H9 (cell line): ENCODE measurements at regions not wholly inside any gene's neighbourhood (a gene's known extent, or its start where the extent isn't known, plus 50 kb on each side); places are given as distances from the start of the nearest gene placed in this dataset.

Experiments used
- DNase-seq: peaks from one replicate; pipeline ENCODE4 v3.0.0-alpha.2; 2017
- H2AFZ ChIP-seq: one replicate; pipeline ENCODE4 v1.6.1; 2013; ENCODE audit warnings: mild to moderate bottlenecking, low read length, control low read depth, moderate library complexity
- H2AK5ac ChIP-seq: 2 replicates; pipeline ENCODE4 v1.6.1; 2013; ENCODE audit warnings: low read length, control low read depth, mixed read lengths; ENCODE audit not compliant: insufficient read length
- H2BK120ac ChIP-seq: one replicate; pipeline ENCODE4 v1.6.1; 2013; ENCODE audit warnings: low read depth, mild to moderate bottlenecking, low read length, control low read depth, inconsistent platforms; ENCODE audit not compliant: poor library complexity, severe bottlenecking
- H2BK12ac ChIP-seq: 2 replicates; pipeline ENCODE4 v1.6.1; 2013; ENCODE audit warnings: low read length, control low read depth, mixed read lengths, low read depth; ENCODE audit not compliant: insufficient read length
- H2BK15ac ChIP-seq: 2 replicates; pipeline ENCODE4 v1.6.1; 2013; ENCODE audit warnings: low read depth, low read length, control low read depth
- H2BK20ac ChIP-seq: one replicate; pipeline ENCODE4 v1.6.1; 2013; ENCODE audit warnings: low read depth, mild to moderate bottlenecking, low read length, control low read depth, inconsistent platforms; ENCODE audit not compliant: poor library complexity, severe bottlenecking
- H2BK5ac ChIP-seq: 2 replicates; pipeline ENCODE4 v1.6.1; 2013; ENCODE audit warnings: low read length, control low read depth, mixed read lengths; ENCODE audit not compliant: insufficient read length
- H3K14ac ChIP-seq: 2 replicates; pipeline ENCODE4 v1.6.1; 2013; ENCODE audit warnings: low read length, control low read depth; ENCODE audit not compliant: insufficient read depth
- H3K18ac ChIP-seq: 2 replicates; pipeline ENCODE4 v1.6.1; 2013; ENCODE audit warnings: low read depth, mild to moderate bottlenecking, mixed read lengths, low read length, control low read depth; ENCODE audit not compliant: insufficient read length
- H3K23ac ChIP-seq: 2 replicates; pipeline ENCODE4 v1.6.1; 2013; ENCODE audit warnings: low read length, control low read depth, mixed read lengths, low read depth; ENCODE audit not compliant: insufficient read length
- H3K23me2 ChIP-seq: 2 replicates; pipeline ENCODE4 v1.6.1; 2013; ENCODE audit warnings: low read depth, mild to moderate bottlenecking, mixed read lengths, low read length, control low read depth; ENCODE audit not compliant: insufficient read length, poor library complexity, severe bottlenecking
- H3K27ac ChIP-seq: 2 replicates; pipeline ENCODE4 v1.5.1; 2013; ENCODE audit warnings: low read length, control low read depth, mixed read lengths, low read depth; ENCODE audit not compliant: insufficient read length
- H3K27me3 ChIP-seq: 2 replicates; pipeline ENCODE4 v1.6.1; 2013; ENCODE audit warnings: low read length, control low read depth, inconsistent platforms; ENCODE audit not compliant: insufficient read depth
- H3K4ac ChIP-seq: 2 replicates; pipeline ENCODE4 v1.6.1; 2013; ENCODE audit warnings: low read depth, mild to moderate bottlenecking, control low read depth, inconsistent platforms, low read length, moderate library complexity
- H3K4me1 ChIP-seq: 2 replicates; pipeline ENCODE4 v1.6.1; 2013; ENCODE audit warnings: low read length, control low read depth, inconsistent platforms; ENCODE audit not compliant: insufficient read depth
- H3K4me2 ChIP-seq: 2 replicates; pipeline ENCODE4 v1.6.1; 2013; ENCODE audit warnings: low read length, control low read depth, mixed read lengths; ENCODE audit not compliant: insufficient read length, insufficient read depth
- H3K56ac ChIP-seq: 2 replicates; pipeline ENCODE4 v1.6.1; 2013; ENCODE audit warnings: low read depth, mild to moderate bottlenecking, mixed read lengths, low read length, control low read depth; ENCODE audit not compliant: insufficient read length
- H3K79me1 ChIP-seq: 2 replicates; pipeline ENCODE4 v1.6.1; 2013; ENCODE audit warnings: low read depth, mild to moderate bottlenecking, moderate library complexity, low read length, control low read depth, inconsistent platforms; ENCODE audit not compliant: insufficient read depth, poor library complexity, severe bottlenecking
- H3K79me2 ChIP-seq: 2 replicates; pipeline ENCODE4 v1.6.1; 2013; ENCODE audit warnings: low read length, control low read depth, inconsistent platforms; ENCODE audit not compliant: insufficient read depth
- H3K9ac ChIP-seq: 2 replicates; pipeline ENCODE4 v1.6.1; 2013; ENCODE audit warnings: low read length, control low read depth, mixed read lengths; ENCODE audit not compliant: insufficient read length; ENCODE audit errors: extremely low read depth
- H3K9me3 ChIP-seq: one replicate; pipeline ENCODE4 v1.6.1; 2013; ENCODE audit warnings: low read depth, low read length, inconsistent platforms; ENCODE audit not compliant: control insufficient read depth
- H3T11ph ChIP-seq: one replicate; pipeline ENCODE4 v1.6.1; 2013; ENCODE audit warnings: mild to moderate bottlenecking, low read length, control low read depth, inconsistent platforms
- H4K20me1 ChIP-seq: one replicate; pipeline ENCODE4 v1.6.1; 2013; ENCODE audit not compliant: control insufficient read depth, insufficient read length, insufficient read depth
- H4K5ac ChIP-seq: 2 replicates; pipeline ENCODE4 v1.6.1; 2013; ENCODE audit warnings: low read depth, mild to moderate bottlenecking, mixed read lengths, low read length, control low read depth; ENCODE audit not compliant: insufficient read length
- H4K8ac ChIP-seq: replicated peaks from 2 replicates; pipeline ENCODE4 v1.6.1; 2013; ENCODE audit warnings: low read length, control low read depth, mixed read lengths, low read depth; ENCODE audit not compliant: insufficient read length
- H4K91ac ChIP-seq: 2 replicates; pipeline ENCODE4 v1.6.1; 2013; ENCODE audit warnings: low read depth, mild to moderate bottlenecking, moderate library complexity, mixed read lengths, low read length, control low read depth; ENCODE audit not compliant: insufficient read length
- H3K27ac Mint-ChIP-seq, 3 experiments: 2 replicates in 2 of 3; 3 replicates in 1 of 3; pipeline ENCODE4 v1.8.0; 2020 to 2021; ENCODE audit warnings: mixed read lengths in 3 of 3, mild to moderate bottlenecking in 1 of 3, moderate library complexity in 1 of 3
- H3K27me3 Mint-ChIP-seq: 2 replicates; pipeline ENCODE4 v1.8.0; 2021; ENCODE audit warnings: low read depth, mild to moderate bottlenecking, moderate library complexity, mixed read lengths
- H3K36me3 Mint-ChIP-seq, 3 experiments: 2 replicates in 2 of 3; 3 replicates in 1 of 3; pipeline ENCODE4 v1.8.0; 2020 to 2021; ENCODE audit warnings: low read depth in 3 of 3, mixed read lengths in 3 of 3; ENCODE audit not compliant: insufficient read depth in 1 of 3
- H3K4me1 Mint-ChIP-seq, 2 experiments: 2 replicates each; pipeline ENCODE4 v1.8.0; 2020; ENCODE audit warnings: mixed read lengths in 2 of 2
- H3K4me3 Mint-ChIP-seq, 2 experiments: 2 replicates in 1 of 2; 3 replicates in 1 of 2; pipeline ENCODE4 v1.8.0; 2020 to 2021; ENCODE audit warnings: mild to moderate bottlenecking in 2 of 2, mixed read lengths in 2 of 2, moderate library complexity in 1 of 2
- H3K9me3 Mint-ChIP-seq, 2 experiments: 2 replicates in 1 of 2; 3 replicates in 1 of 2; pipeline ENCODE4 v1.8.0; 2020; ENCODE audit warnings: mild to moderate bottlenecking in 2 of 2, mixed read lengths in 2 of 2, moderate library complexity in 1 of 2
- CTCF ChIP-seq: fragments of 200-600 bp; sonication (generic); conservative IDR thresholded peaks from 3 replicates; pipeline ENCODE4 v1.8.0; 2021; ENCODE audit warnings: antibody characterized with exemption, mild to moderate bottlenecking
- whole genome bisulfite sequencing: extraction: QIAGEN DNeasy Blood & Tissue Kit; methylation state at CpG from one replicate; pipeline ENCODE4 v1.1.7; 2013; ENCODE audit warnings: missing lambda C conversion rate, low lambda C conversion rate, mixed read lengths; ENCODE audit not compliant: insufficient read length; ENCODE audit errors: extremely low coverage; 5-methylcytosine and 5-hydroxymethylcytosine counted together

- H4K8ac ChIP-seq, result no peak overlapping the region
- Mint-ChIP-seq H3K4me1 (no peaks in the 10 kb centered on the region), H3K36me3 (no peaks in the 10 kb centered on the region), H3K27ac (no peak overlapping the region), H3K27me3 (no peaks in the 10 kb centered on the region; the same call in 1 of the 2 replicates), H3K9me3 (peaks cover 5 to 9% of the 10 kb centered on the region in 2 experiments; a peak in 3 of 5 replicates), H3K4me3 (no peak overlapping the region)
- H2BK12ac ChIP-seq, result no peak overlapping the region
- TF ChIP-seq CTCF, result no peak
- H4K5ac ChIP-seq, result no peak overlapping the region
- no peak overlapping the region for H3K23ac ChIP-seq
- H4K20me1 ChIP-seq, result no peaks in the 10 kb centered on the region
- H3K4ac ChIP-seq, result no peak overlapping the region
- no peak overlapping the region for H3K9ac ChIP-seq
- no peak overlapping the region for H2BK5ac ChIP-seq
- no peak overlapping the region for H2BK20ac ChIP-seq
- H3K14ac ChIP-seq, result no peak overlapping the region
- H3K18ac ChIP-seq, result no peak overlapping the region
- H2AK5ac ChIP-seq, result no peak overlapping the region
- no peak overlapping the region for H4K91ac ChIP-seq
- no peak overlapping the region for H3K27ac ChIP-seq
- no peak overlapping the region for H3K4me2 ChIP-seq
- no peak for DNase-seq
- H3K79me2 ChIP-seq, result no peaks in the 10 kb centered on the region
- no peaks in the 10 kb centered on the region for H3K27me3 ChIP-seq
- no peaks in the 10 kb centered on the region for H3K4me1 ChIP-seq
- no peaks in the 10 kb centered on the region for H3K23me2 ChIP-seq
- no peak overlapping the region for H2BK15ac ChIP-seq
- H3K79me1 ChIP-seq, result no peaks in the 10 kb centered on the region
- no peak overlapping the region for H3T11ph ChIP-seq
- WGBS, result no CpG with 5 or more reads among the region's 10 CpGs
- no peak overlapping the region for H2BK120ac ChIP-seq
- H3K9me3 ChIP-seq, result no peaks in the 10 kb centered on the region
- H3K56ac ChIP-seq, result no peak overlapping the region
- H2AFZ ChIP-seq, result no peak overlapping the region
Measured at GRCh38 chr2:2919574-2920365, 457.8 kb downstream of the EIPR1 start.
